ENCODE measurements at regions not wholly inside any gene's neighbourhood (a gene's known extent, or its start where the extent isn't known, plus 50 kb on each side); places are given as distances from the start of the nearest gene placed in this dataset.

DNA sequence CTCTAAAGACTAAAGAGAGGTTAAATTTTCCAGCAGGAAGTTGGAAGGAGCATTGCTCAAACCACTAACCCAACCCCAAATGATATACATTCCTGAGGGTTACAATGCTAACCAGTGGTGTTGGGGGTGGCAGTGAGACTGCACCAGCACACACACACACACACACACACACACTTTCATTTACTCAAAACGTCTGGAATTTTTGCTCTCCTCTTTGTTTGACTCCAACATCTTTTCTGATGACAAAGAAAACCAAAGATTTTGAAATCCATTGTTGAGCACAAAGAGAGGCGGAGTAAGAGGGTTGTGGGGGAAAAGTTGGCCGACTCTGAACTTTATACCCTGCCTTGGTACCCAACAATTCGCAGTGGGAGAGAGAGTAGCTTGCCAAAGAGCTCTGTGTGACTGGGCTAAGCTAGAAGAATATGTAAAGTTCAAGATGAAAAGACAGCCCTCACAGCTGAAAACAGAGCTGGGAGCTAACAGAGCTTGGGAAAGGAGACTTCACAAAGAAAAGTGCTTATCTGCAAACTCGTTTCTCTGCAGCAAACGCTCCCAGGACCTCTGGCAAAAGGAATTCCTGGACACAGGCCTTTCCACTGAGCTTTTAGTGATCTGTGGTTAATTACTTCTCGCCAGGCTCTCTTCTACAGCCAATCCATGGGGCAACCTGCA is 426.0 kb upstream of the CDH11 start:
- H3K9me3 ChIP-seq (ENCODE audit: low read depth): no peaks in the 10 kb centered on the region
- no peaks in the 10 kb centered on the region for H3K36me3 ChIP-seq (replicated peaks; ENCODE audit: insufficient read depth, low read depth)
- H3K4me3 ChIP-seq: no peak overlapping the region
- WGBS (ENCODE audit: low lambda C conversion rate, missing lambda C conversion rate): 26% methylated on average over 7 of the region's 7 CpGs
- H3K27me3 ChIP-seq: no peaks in the 10 kb centered on the region
- peaks cover 36% of the 10 kb centered on the region for H3K4me1 ChIP-seq (ENCODE audit: insufficient read depth)
- no peaks in the 10 kb centered on the region for H3K9me2 ChIP-seq (replicated peaks; ENCODE audit: insufficient read depth)
- H4K20me1 ChIP-seq (ENCODE audit: insufficient read depth, poor library complexity, severe bottlenecking): no peaks in the 10 kb centered on the region
- DNase-seq (ENCODE audit: low spot score): peak; percentile 26
- H3K79me2 ChIP-seq: no peaks in the 10 kb centered on the region
- no peak for TF ChIP-seq CTCF (IDR thresholded peaks at IDR 0.05; ENCODE audit: poor library complexity)
- no peak for TF ChIP-seq EZH2phosphoT487 (IDR thresholded peaks at IDR 0.05; ENCODE audit: low read depth, severe bottlenecking, unreplicated experiment)
- no peak for TF ChIP-seq EZH2 (IDR thresholded peaks at IDR 0.05; ENCODE audit: borderline replicate concordance)
- peak overlapping the region; percentile 58 for H3K4me2 ChIP-seq
- peak overlapping the region; percentile 92 for H3K27ac ChIP-seq
- no peak overlapping the region for H2AFZ ChIP-seq

- Histone ChIP-seq H3K27ac (peak overlapping the region; percentile 92), H3K79me2 (no peaks in the 10 kb centered on the region), H4K20me1 (ENCODE audit: insufficient read depth, poor library complexity, severe bottlenecking) (no peaks in the 10 kb centered on the region), H2AFZ (no peak overlapping the region), H3K27me3 (no peaks in the 10 kb centered on the region), H3K36me3 (replicated peaks; ENCODE audit: insufficient read depth, low read depth) (no peaks in the 10 kb centered on the region), H3K4me3 (no peak overlapping the region), H3K4me2 (peak overlapping the region; percentile 57), H3K4me1 (ENCODE audit: insufficient read depth) (peaks cover 36% of the 10 kb centered on the region), H3K9me3 (ENCODE audit: low read depth) (no peaks in the 10 kb centered on the region), H3K9me2 (replicated peaks; ENCODE audit: insufficient read depth) (no peaks in the 10 kb centered on the region)
- no peak for TF ChIP-seq CTCF (IDR thresholded peaks at IDR 0.05; ENCODE audit: poor library complexity)
- TF ChIP-seq EZH2 (IDR thresholded peaks at IDR 0.05; ENCODE audit: borderline replicate concordance): no peak
- TF ChIP-seq EZH2phosphoT487 (IDR thresholded peaks at IDR 0.05; ENCODE audit: low read depth, severe bottlenecking, unreplicated experiment): no peak
- peak; percentile 10 for DNase-seq (ENCODE audit: low spot score)
- WGBS (ENCODE audit: low lambda C conversion rate, missing lambda C conversion rate): 11% methylated on average over 3 of the region's 3 CpGs
Observed at GRCh38 chr16:65546353-65546791, 424.5 kb upstream of the CDH11 start.

- Histone ChIP-seq H3K36me3 (replicated peaks; ENCODE audit: insufficient read depth, low read depth) (no peaks in the 10 kb centered on the region), H3K4me2 (peak overlapping the region; percentile 22), H3K27me3 (no peaks in the 10 kb centered on the region), H3K9me2 (replicated peaks; ENCODE audit: insufficient read depth) (no peaks in the 10 kb centered on the region), H3K9me3 (ENCODE audit: low read depth) (no peaks in the 10 kb centered on the region), H4K20me1 (ENCODE audit: insufficient read depth, poor library complexity, severe bottlenecking) (no peaks in the 10 kb centered on the region), H2AFZ (no peak overlapping the region), H3K79me2 (no peaks in the 10 kb centered on the region), H3K4me3 (no peak overlapping the region), H3K27ac (peak overlapping the region; percentile 66), H3K4me1 (ENCODE audit: insufficient read depth) (peaks cover 36% of the 10 kb centered on the region)
- TF ChIP-seq EZH2phosphoT487 (IDR thresholded peaks at IDR 0.05; ENCODE audit: low read depth, severe bottlenecking, unreplicated experiment): no peak
- TF ChIP-seq EZH2 (IDR thresholded peaks at IDR 0.05; ENCODE audit: borderline replicate concordance): no peak
- no peak for TF ChIP-seq CTCF (IDR thresholded peaks at IDR 0.05; ENCODE audit: poor library complexity)
- no peak for DNase-seq (ENCODE audit: low spot score)
- WGBS (ENCODE audit: low lambda C conversion rate, missing lambda C conversion rate): 48% methylated on average over 2 of the region's 2 CpGs
Observed at GRCh38 chr16:65545413-65545956, 423.6 kb upstream of the CDH11 start.
